ENCODE measurements at regions not wholly inside any gene's neighbourhood (a gene's known extent, or its start where the extent isn't known, plus 50 kb on each side); places are given as distances from the start of the nearest gene placed in this dataset.
"Not testable (repeated sequence)": the region's sequence is repeated elsewhere in the genome, so short reads cannot be mapped to it uniquely, and the experiment has no call there.

GRCh38 chr15:28459279-28459678, 73.5 kb downstream of the GOLGA8G start:
- DNase-seq (ENCODE audit: low read depth in 2 of 2) = no peak

- peak in 1 of 2 donors; percentile 1 for DNase-seq (ENCODE audit: low read depth in 2 of 2)
These were observed 75.3 kb downstream of the GOLGA8G start for GRCh38 chr15:28457396-28457932.

- no peak for DNase-seq (ENCODE audit: low read depth in 2 of 2)
These were observed 76.0 kb downstream of the GOLGA8G start for GRCh38 chr15:28456476-28457395.

- not testable (repeated sequence) for DNase-seq (ENCODE audit: low read depth in 2 of 2)
These were observed 77.0 kb downstream of the GOLGA8G start for GRCh38 chr15:28455537-28456475.

GRCh38 chr15:28454751-28455220, 76.3 kb downstream of the GOLGA8F start:
- DNase-seq (ENCODE audit: low read depth in 2 of 2) = not testable (repeated sequence)
